KMS-11 (cell line): ENCODE measurements at regions not wholly inside any gene's neighbourhood (a gene's known extent, or its start where the extent isn't known, plus 50 kb on each side); places are given as distances from the start of the nearest gene placed in this dataset.

Source experiments
- H2AFZ ChIP-seq: fragments of 200-600 bp; sonication (generic); 2 replicates; pipeline ENCODE4 v1.6.1; 2016; ENCODE audit warnings: antibody characterized with exemption, mixed run types, low read depth
- H3K27ac ChIP-seq: fragments of 200-600 bp; sonication (generic); 2 replicates; pipeline ENCODE4 v1.6.1; 2016; ENCODE audit warnings: mild to moderate bottlenecking, mixed run types
- H3K27me3 ChIP-seq: fragments of 200-600 bp; sonication (generic); 2 replicates; pipeline ENCODE4 v1.6.1; 2017; ENCODE audit warnings: mild to moderate bottlenecking, low read depth, mixed run types, moderate library complexity; ENCODE audit not compliant: insufficient read depth
- H3K36me3 ChIP-seq: fragments of 200-600 bp; sonication (generic); 2 replicates; pipeline ENCODE4 v1.6.1; 2017; ENCODE audit warnings: mild to moderate bottlenecking, mixed run types; ENCODE audit not compliant: insufficient read depth
- H3K4me1 ChIP-seq: fragments of 200-600 bp; sonication (generic); 2 replicates; pipeline ENCODE4 v1.6.1; 2016; ENCODE audit warnings: mild to moderate bottlenecking, low read depth, mixed run types; ENCODE audit not compliant: poor library complexity, severe bottlenecking
- H3K4me2 ChIP-seq: fragments of 200-600 bp; sonication (generic); 2 replicates; pipeline ENCODE4 v1.7.0; 2016; ENCODE audit warnings: mild to moderate bottlenecking, mixed run types
- H3K4me3 ChIP-seq: fragments of 200-600 bp; sonication (generic); IDR thresholded peaks from 2 replicates; pipeline ENCODE4 v1.6.1; 2017; ENCODE audit warnings: low read depth, low read length, mixed read lengths; ENCODE audit not compliant: insufficient read depth
- H3K79me2 ChIP-seq: fragments of 200-600 bp; sonication (generic); 2 replicates; pipeline ENCODE4 v1.6.1; 2016; ENCODE audit warnings: low read depth, mixed run types; ENCODE audit not compliant: insufficient read depth
- H3K9ac ChIP-seq: fragments of 200-600 bp; sonication (generic); 2 replicates; pipeline ENCODE4 v1.6.1; 2016; ENCODE audit warnings: mild to moderate bottlenecking, mixed run types
- H4K20me1 ChIP-seq: fragments of 200-600 bp; sonication (generic); 2 replicates; pipeline ENCODE4 v1.6.1; 2016; ENCODE audit warnings: mild to moderate bottlenecking, mixed run types; ENCODE audit not compliant: insufficient read depth
- CTCF ChIP-seq: fragments of 200-600 bp; sonication (generic); conservative IDR thresholded peaks from 2 replicates; pipeline ENCODE4 v1.6.1; 2017; ENCODE audit warnings: low read depth, mild to moderate bottlenecking, antibody characterized with exemption, low read length, moderate library complexity, mixed read lengths

DNA sequence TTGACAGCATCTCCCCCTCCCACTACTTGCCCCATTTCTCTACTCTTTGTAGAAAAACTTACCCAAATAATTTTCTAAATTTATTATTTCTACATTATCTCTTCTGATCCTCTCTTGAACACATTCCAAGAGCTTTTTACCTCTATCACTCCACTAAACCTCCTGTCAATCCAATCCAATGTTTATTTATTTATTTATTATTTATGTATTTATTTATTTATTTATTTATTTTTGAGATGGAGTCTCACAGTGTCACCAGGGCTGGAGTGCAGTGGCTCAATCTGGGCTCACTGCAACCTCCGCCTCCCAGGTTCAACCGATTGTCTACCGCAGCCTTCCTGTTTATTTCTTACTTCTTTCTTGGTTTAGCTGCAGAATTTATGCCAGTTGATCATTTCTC lies 178.5 kb upstream of the GAS1 start:
- Histone ChIP-seq H3K4me1 (no peaks in the 10 kb centered on the region), H3K4me3 (no peak overlapping the region), H3K27me3 (no peaks in the 10 kb centered on the region), H3K36me3 (no peaks in the 10 kb centered on the region), H3K4me2 (no peak overlapping the region), H3K79me2 (no peaks in the 10 kb centered on the region), H2AFZ (no peak overlapping the region), H3K9ac (no peak overlapping the region), H4K20me1 (no peaks in the 10 kb centered on the region), H3K27ac (no peak overlapping the region)
- no peak for TF ChIP-seq CTCF

DNA sequence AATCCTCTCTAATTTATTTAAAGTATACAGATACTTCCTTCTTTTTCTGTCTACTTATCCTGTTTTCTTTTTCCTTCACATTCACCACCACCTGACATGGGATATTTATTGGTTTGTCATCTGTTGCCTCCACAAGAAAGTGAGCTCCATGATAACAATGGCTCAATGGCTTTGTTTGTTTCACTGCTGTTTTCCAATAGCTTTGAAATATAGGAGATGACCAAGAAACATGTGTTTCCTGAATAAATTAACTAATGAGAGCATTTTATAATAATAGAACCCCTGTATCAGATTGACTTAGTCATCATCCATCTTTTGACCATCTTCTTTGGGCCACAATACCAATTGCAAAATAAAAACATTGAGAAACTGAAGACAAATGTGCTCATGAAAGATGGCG lies 180.2 kb upstream of the GAS1 start:
- TF ChIP-seq CTCF: no peak
- H3K79me2 ChIP-seq: no peaks in the 10 kb centered on the region
- no peak overlapping the region for H3K4me3 ChIP-seq
- H4K20me1 ChIP-seq: no peaks in the 10 kb centered on the region
- H2AFZ ChIP-seq: no peak overlapping the region
- H3K4me2 ChIP-seq: no peak overlapping the region
- no peak overlapping the region for H3K9ac ChIP-seq
- H3K4me1 ChIP-seq: no peaks in the 10 kb centered on the region
- H3K36me3 ChIP-seq: no peaks in the 10 kb centered on the region
- H3K27ac ChIP-seq: no peak overlapping the region
- H3K27me3 ChIP-seq: no peaks in the 10 kb centered on the region

GRCh38 chr9:87127978-87128614 lies 180.8 kb upstream of the GAS1 start:
- H3K27me3 ChIP-seq: no peaks in the 10 kb centered on the region

GRCh38 chr9:87128844-87129493 lies 181.7 kb upstream of the GAS1 start:
- H3K4me2 ChIP-seq: no peak overlapping the region
- no peak overlapping the region for H3K9ac ChIP-seq
- no peaks in the 10 kb centered on the region for H4K20me1 ChIP-seq
- H2AFZ ChIP-seq: no peak overlapping the region
- no peaks in the 10 kb centered on the region for H3K27me3 ChIP-seq
- no peak overlapping the region for H3K4me3 ChIP-seq
- no peak overlapping the region for H3K27ac ChIP-seq
- no peaks in the 10 kb centered on the region for H3K79me2 ChIP-seq
- TF ChIP-seq CTCF: no peak
- H3K36me3 ChIP-seq: no peaks in the 10 kb centered on the region
- no peaks in the 10 kb centered on the region for H3K4me1 ChIP-seq

More at GRCh38 chr9:87127978-87128614, 180.8 kb upstream of the GAS1 start:
- H3K4me3 ChIP-seq: no peak overlapping the region
- H3K36me3 ChIP-seq: no peaks in the 10 kb centered on the region
- no peak overlapping the region for H3K27ac ChIP-seq
- H3K9ac ChIP-seq: no peak overlapping the region
- H3K4me1 ChIP-seq: no peaks in the 10 kb centered on the region
- H3K79me2 ChIP-seq: no peaks in the 10 kb centered on the region
- no peaks in the 10 kb centered on the region for H4K20me1 ChIP-seq
- no peak overlapping the region for H3K4me2 ChIP-seq
- no peak for TF ChIP-seq CTCF
- H2AFZ ChIP-seq: no peak overlapping the region
